KMS-11 (cell line): ENCODE measurements at regions not wholly inside any gene's neighbourhood (a gene's known extent, or its start where the extent isn't known, plus 50 kb on each side); places are given as distances from the start of the nearest gene placed in this dataset.

Experiments used
- H2AFZ ChIP-seq: fragments of 200-600 bp; sonication (generic); 2 replicates; pipeline ENCODE4 v1.6.1; 2016; ENCODE audit warnings: antibody characterized with exemption, mixed run types, low read depth
- H3K27ac ChIP-seq: fragments of 200-600 bp; sonication (generic); 2 replicates; pipeline ENCODE4 v1.6.1; 2016; ENCODE audit warnings: mild to moderate bottlenecking, mixed run types
- H3K27me3 ChIP-seq: fragments of 200-600 bp; sonication (generic); 2 replicates; pipeline ENCODE4 v1.6.1; 2017; ENCODE audit warnings: mild to moderate bottlenecking, low read depth, mixed run types, moderate library complexity; ENCODE audit not compliant: insufficient read depth
- H3K36me3 ChIP-seq: fragments of 200-600 bp; sonication (generic); 2 replicates; pipeline ENCODE4 v1.6.1; 2017; ENCODE audit warnings: mild to moderate bottlenecking, mixed run types; ENCODE audit not compliant: insufficient read depth
- H3K4me1 ChIP-seq: fragments of 200-600 bp; sonication (generic); 2 replicates; pipeline ENCODE4 v1.6.1; 2016; ENCODE audit warnings: mild to moderate bottlenecking, low read depth, mixed run types; ENCODE audit not compliant: poor library complexity, severe bottlenecking
- H3K4me2 ChIP-seq: fragments of 200-600 bp; sonication (generic); 2 replicates; pipeline ENCODE4 v1.7.0; 2016; ENCODE audit warnings: mild to moderate bottlenecking, mixed run types
- H3K4me3 ChIP-seq: fragments of 200-600 bp; sonication (generic); IDR thresholded peaks from 2 replicates; pipeline ENCODE4 v1.6.1; 2017; ENCODE audit warnings: low read depth, low read length, mixed read lengths; ENCODE audit not compliant: insufficient read depth
- H3K79me2 ChIP-seq: fragments of 200-600 bp; sonication (generic); 2 replicates; pipeline ENCODE4 v1.6.1; 2016; ENCODE audit warnings: low read depth, mixed run types; ENCODE audit not compliant: insufficient read depth
- H3K9ac ChIP-seq: fragments of 200-600 bp; sonication (generic); 2 replicates; pipeline ENCODE4 v1.6.1; 2016; ENCODE audit warnings: mild to moderate bottlenecking, mixed run types
- H4K20me1 ChIP-seq: fragments of 200-600 bp; sonication (generic); 2 replicates; pipeline ENCODE4 v1.6.1; 2016; ENCODE audit warnings: mild to moderate bottlenecking, mixed run types; ENCODE audit not compliant: insufficient read depth
- TF ChIP-seq, protein P1 (sequence below): fragments of 200-600 bp; sonication (generic); conservative IDR thresholded peaks from 2 replicates; pipeline ENCODE4 v1.6.1; 2017; ENCODE audit warnings: low read depth, mild to moderate bottlenecking, antibody characterized with exemption, low read length, moderate library complexity, mixed read lengths

DNA sequence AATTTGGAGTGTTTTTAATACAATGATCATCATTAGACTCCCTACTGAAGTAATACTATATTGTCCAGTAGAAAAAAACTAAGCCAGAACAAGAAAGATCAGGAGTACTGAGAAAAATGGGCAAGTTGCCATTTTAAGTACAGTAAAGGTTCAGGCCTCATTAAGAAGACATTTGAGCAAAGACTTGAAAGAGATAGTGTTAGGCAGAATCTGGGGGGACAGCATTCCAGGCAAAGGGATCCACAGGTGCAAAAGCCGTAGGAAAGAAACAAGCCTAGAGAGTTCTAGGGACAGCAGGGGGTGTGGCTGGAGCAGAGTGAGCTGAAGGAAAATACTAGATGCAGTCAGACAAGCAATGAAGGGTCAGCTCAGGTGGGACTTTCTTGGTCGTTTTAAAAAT, 58.1 kb upstream of the INTU start:
- H3K79me2 ChIP-seq: no peaks in the 10 kb centered on the region
- H3K4me1 ChIP-seq: no peaks in the 10 kb centered on the region
- H3K27ac ChIP-seq: no peak overlapping the region
- no peaks in the 10 kb centered on the region for H3K27me3 ChIP-seq
- H2AFZ ChIP-seq: no peak overlapping the region
- H3K4me3 ChIP-seq: no peak overlapping the region
- TF ChIP-seq, protein P1, sequence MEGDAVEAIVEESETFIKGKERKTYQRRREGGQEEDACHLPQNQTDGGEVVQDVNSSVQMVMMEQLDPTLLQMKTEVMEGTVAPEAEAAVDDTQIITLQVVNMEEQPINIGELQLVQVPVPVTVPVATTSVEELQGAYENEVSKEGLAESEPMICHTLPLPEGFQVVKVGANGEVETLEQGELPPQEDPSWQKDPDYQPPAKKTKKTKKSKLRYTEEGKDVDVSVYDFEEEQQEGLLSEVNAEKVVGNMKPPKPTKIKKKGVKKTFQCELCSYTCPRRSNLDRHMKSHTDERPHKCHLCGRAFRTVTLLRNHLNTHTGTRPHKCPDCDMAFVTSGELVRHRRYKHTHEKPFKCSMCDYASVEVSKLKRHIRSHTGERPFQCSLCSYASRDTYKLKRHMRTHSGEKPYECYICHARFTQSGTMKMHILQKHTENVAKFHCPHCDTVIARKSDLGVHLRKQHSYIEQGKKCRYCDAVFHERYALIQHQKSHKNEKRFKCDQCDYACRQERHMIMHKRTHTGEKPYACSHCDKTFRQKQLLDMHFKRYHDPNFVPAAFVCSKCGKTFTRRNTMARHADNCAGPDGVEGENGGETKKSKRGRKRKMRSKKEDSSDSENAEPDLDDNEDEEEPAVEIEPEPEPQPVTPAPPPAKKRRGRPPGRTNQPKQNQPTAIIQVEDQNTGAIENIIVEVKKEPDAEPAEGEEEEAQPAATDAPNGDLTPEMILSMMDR: no peak
- H3K9ac ChIP-seq: no peak overlapping the region
- no peaks in the 10 kb centered on the region for H3K36me3 ChIP-seq
- H4K20me1 ChIP-seq: no peaks in the 10 kb centered on the region
- H3K4me2 ChIP-seq: no peak overlapping the region

DNA sequence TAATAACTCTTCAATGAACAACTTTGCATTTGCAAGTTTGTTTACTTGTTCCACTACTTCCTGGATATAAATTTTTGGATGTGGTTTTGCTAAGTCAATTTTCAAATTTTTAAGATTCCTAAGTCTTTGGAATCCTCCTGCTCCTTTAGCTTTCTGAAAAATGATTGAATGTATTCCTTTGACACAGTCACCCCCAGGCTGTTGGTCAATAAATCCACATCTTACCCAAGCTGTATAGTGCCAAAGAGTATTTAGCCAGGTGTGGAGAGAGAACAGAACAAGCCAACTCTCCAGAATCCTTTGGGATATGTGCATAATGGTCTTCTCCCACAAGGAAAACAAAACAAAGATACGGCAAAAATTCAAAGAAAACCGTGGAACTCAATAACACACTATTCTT, 56.9 kb upstream of the INTU start:
- Histone ChIP-seq H3K79me2 (no peaks in the 10 kb centered on the region), H3K27ac (no peak overlapping the region), H3K4me1 (no peaks in the 10 kb centered on the region), H3K9ac (no peak overlapping the region), H3K4me3 (no peak overlapping the region), H3K4me2 (no peak overlapping the region), H4K20me1 (no peaks in the 10 kb centered on the region), H2AFZ (no peak overlapping the region), H3K36me3 (no peaks in the 10 kb centered on the region), H3K27me3 (no peaks in the 10 kb centered on the region)
- TF ChIP-seq, protein P1: no peak

DNA sequence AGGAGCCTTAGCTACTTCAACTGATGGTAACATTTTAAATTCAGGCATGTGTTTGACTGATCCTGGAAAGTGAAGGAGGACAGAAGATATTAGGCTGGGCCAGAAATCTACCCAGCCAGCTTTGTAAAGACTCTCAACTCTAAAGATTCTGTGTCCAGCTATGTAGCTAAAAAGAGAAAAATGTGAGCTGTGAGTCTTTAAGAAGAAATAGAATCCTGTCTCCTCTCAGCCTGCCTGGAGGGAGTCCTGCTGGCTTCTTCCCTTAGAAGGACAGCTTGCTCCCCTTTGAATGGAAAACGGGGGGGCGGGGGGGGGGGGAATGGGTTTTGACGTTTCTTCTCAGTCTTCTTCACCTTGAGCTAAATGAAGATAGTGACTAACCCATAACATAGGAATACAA, 54.3 kb upstream of the INTU start:
- Histone ChIP-seq H4K20me1 (no peaks in the 10 kb centered on the region), H3K4me1 (no peaks in the 10 kb centered on the region), H3K27ac (no peak overlapping the region), H3K4me2 (no peak overlapping the region), H2AFZ (no peak overlapping the region), H3K4me3 (no peak overlapping the region), H3K79me2 (no peaks in the 10 kb centered on the region), H3K9ac (no peak overlapping the region), H3K36me3 (no peaks in the 10 kb centered on the region), H3K27me3 (no peaks in the 10 kb centered on the region)
- TF ChIP-seq, protein P1: no peak

DNA sequence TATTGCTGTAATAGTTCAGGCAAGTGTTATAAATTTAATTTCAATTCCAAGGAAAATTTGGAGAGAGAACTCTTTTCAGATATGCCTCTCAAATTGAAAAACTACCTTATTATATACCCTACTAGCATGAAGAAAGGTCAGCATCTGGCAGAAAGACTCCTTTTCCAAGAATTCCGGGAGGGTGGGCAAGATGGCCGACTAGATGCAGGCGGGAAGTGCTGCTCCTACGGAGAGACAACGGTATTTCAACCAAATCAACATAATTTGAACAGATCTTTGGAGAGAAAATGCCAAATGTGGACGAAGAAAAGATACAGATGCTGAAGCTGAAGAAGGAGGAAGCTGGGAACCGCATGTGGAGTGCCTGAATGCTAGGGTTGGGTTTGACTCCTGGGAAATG, 53.8 kb upstream of the INTU start:
- H2AFZ ChIP-seq: no peak overlapping the region
- no peaks in the 10 kb centered on the region for H3K36me3 ChIP-seq
- no peaks in the 10 kb centered on the region for H3K79me2 ChIP-seq
- H3K27ac ChIP-seq: no peak overlapping the region
- H3K27me3 ChIP-seq: no peaks in the 10 kb centered on the region
- no peaks in the 10 kb centered on the region for H3K4me1 ChIP-seq
- no peak overlapping the region for H3K4me3 ChIP-seq
- no peaks in the 10 kb centered on the region for H4K20me1 ChIP-seq
- no peak overlapping the region for H3K9ac ChIP-seq
- no peak overlapping the region for H3K4me2 ChIP-seq
- TF ChIP-seq, protein P1: no peak

DNA sequence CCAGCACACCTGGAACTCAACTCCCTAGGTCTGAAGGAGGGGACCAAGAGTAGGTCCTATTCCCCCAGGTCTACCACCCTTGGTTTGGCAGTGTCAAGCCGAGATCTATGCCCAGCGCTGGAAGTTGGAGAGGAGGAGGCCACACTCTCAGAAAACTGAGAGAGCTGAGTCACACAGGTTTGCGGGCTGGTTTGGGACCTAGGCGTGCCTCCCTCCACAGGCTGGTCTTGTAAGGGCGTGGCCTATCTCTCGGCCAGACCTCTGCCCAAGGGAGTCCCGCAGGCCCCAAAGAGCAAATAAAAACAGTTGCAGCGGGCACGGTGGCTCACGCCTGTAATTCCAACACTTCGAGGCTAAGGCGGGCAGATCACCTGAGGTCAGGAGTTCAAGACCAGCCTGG, 52.9 kb upstream of the INTU start:
- Histone ChIP-seq H3K4me3 (no peak overlapping the region), H3K79me2 (no peaks in the 10 kb centered on the region), H3K27me3 (no peaks in the 10 kb centered on the region), H3K36me3 (no peaks in the 10 kb centered on the region), H2AFZ (no peak overlapping the region), H3K4me2 (no peak overlapping the region), H3K9ac (no peak overlapping the region), H3K4me1 (no peaks in the 10 kb centered on the region), H3K27ac (no peak overlapping the region), H4K20me1 (no peaks in the 10 kb centered on the region)
- TF ChIP-seq, protein P1: no peak
